ENCODE measurements at regions not wholly inside any gene's neighbourhood (a gene's known extent, or its start where the extent isn't known, plus 50 kb on each side); places are given as distances from the start of the nearest gene placed in this dataset.

DNA sequence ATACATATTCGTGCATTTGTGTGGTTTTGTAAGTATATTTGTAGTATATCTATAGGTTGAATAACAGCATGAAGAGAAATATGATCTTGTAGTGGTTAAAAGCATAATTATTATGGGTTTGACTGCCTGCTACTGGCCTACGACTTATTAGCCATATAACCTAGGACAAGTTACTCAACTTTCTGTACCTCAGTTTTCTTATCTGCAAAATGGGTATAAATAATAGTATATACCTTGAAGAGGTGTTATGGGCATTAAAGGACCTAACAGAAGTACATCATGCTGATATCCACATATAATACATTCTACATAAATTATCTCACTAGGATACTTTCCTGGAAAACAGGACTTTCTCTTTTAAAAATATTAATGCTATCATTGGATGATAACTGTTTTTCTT, 118.3 kb upstream of the ELL2 start:
- Histone ChIP-seq H2BK15ac (ENCODE audit: low read length) (no peak overlapping the region), H2BK5ac (ENCODE audit: low read depth, low read length) (no peak overlapping the region), H4K20me1 (replicated peaks in 1 of 2; ENCODE audit: control insufficient read depth in 1 of 2, insufficient read depth in 2 of 2, low read length in 2 of 2) (no peaks in the 10 kb centered on the region), H4K91ac (replicated peaks; ENCODE audit: insufficient read length, low read length) (no peak overlapping the region), H2BK12ac (ENCODE audit: low read depth, low read length) (no peak overlapping the region), H3K14ac (ENCODE audit: insufficient read length) (no peak overlapping the region), H3K4ac (replicated peaks; ENCODE audit: insufficient read length, low read depth, low read length) (no peak overlapping the region), H3K79me2 (ENCODE audit: control insufficient read depth in 1 of 2, insufficient read depth in 2 of 2, low read length in 2 of 2) (no peaks in the 10 kb centered on the region), H3K9me3 (ENCODE audit: insufficient read depth in 2 of 2, low read depth in 1 of 2, low read length in 1 of 2) (no peaks in the 10 kb centered on the region), H3K36me3 (ENCODE audit: control insufficient read depth in 2 of 4, insufficient read depth in 4 of 4, low read length in 3 of 4) (no peaks in the 10 kb centered on the region), H3K23me2 (ENCODE audit: low read depth, low read length) (no peaks in the 10 kb centered on the region), H3K4me2 (ENCODE audit: insufficient read depth in 1 of 2, low read depth in 2 of 2, low read length in 2 of 2) (no peak overlapping the region), H2AFZ (ENCODE audit: low read length) (no peak overlapping the region), H3K9ac (replicated peaks in 1 of 4; ENCODE audit: extremely low read depth in 1 of 4, low read depth in 3 of 4, low read length in 3 of 4) (no peak overlapping the region), H3K4me1 (replicated peaks in 1 of 4; ENCODE audit: control insufficient read depth in 3 of 4, insufficient read depth in 4 of 4, low read length in 3 of 4) (peaks cover 0 to 11% (median 10%) of the 10 kb centered on the region in 4 experiments; a peak in 4 of 7 replicates), H3K23ac (ENCODE audit: insufficient read length) (no peak overlapping the region), H3K79me1 (ENCODE audit: low read depth, low read length) (no peaks in the 10 kb centered on the region), H3K56ac (replicated peaks; ENCODE audit: insufficient read length, low read depth, low read length) (no peak overlapping the region), H2BK20ac (ENCODE audit: low read length) (no peak overlapping the region), H3K27ac (ENCODE audit: low read depth, low read length) (no peak overlapping the region), H3K27me3 (replicated peaks in 1 of 4; ENCODE audit: control insufficient read depth in 3 of 4, extremely low read depth in 1 of 4, insufficient read depth in 3 of 4, low read length in 3 of 4) (no peaks in the 10 kb centered on the region), H3K18ac (ENCODE audit: extremely low read depth, low read length) (no peak overlapping the region), H3K4me3 (ENCODE audit: extremely low read depth in 1 of 4, insufficient read depth in 2 of 4, low read depth in 3 of 4, low read length in 4 of 4) (no peak overlapping the region), H4K5ac (ENCODE audit: insufficient read length, low read depth, low read length) (no peak overlapping the region), H2BK120ac (replicated peaks; ENCODE audit: low read depth, low read length) (no peak overlapping the region), H2AK5ac (ENCODE audit: low read depth, low read length) (no peak overlapping the region), H4K8ac (ENCODE audit: extremely low read depth, insufficient read depth, low read length) (no peak overlapping the region)
- FAIRE-seq (no peak), DNase-seq (ENCODE audit: low read depth in 1 of 2, low spot score in 2 of 2) (no peak)
- ChIA-PET CTCF (ENCODE audit: partially characterized antibody) (no interaction called here), POLR2A (ENCODE audit: partially characterized antibody) (no interaction called here)
- no peak for TF ChIP-seq ZNF274 (IDR thresholded peaks at IDR 0.05; ENCODE audit: borderline replicate concordance, extremely low read depth, low read length)
- 81% methylated on average over 2 of the region's 2 CpGs; no CpG with 5 or more reads in 1 of the 2 experiments for WGBS, 2 experiments (ENCODE audit: extremely low coverage in 1 of 2, insufficient coverage in 1 of 2, insufficient read length in 1 of 2, insufficient replicate concordance in 2 of 2, low coverage in 1 of 2, low lambda C conversion rate in 2 of 2, missing lambda C conversion rate in 1 of 2)

Data from H1 (cell line).